Left hindlimb (tissue), 1 donor: ENCODE measurements at regions not wholly inside any gene's neighbourhood (a gene's known extent, or its start where the extent isn't known, plus 50 kb on each side); places are given as distances from the start of the nearest gene placed in this dataset.
"Not testable (repeated sequence)": the region's sequence is repeated elsewhere in the genome, so short reads cannot be mapped to it uniquely, and the experiment has no call there.

ENCODE experiments used
- DNase-seq: peaks from one replicate; pipeline ENCODE4 v3.0.0-alpha.2; 2018

GRCh38 chr12:114119316-114119715, 153.2 kb upstream of the RBM19 start:
- no peak for DNase-seq

- DNase-seq, result no peak
These were observed 130.3 kb upstream of the RBM19 start for GRCh38 chr12:114096461-114096860.

- no peak for DNase-seq
These were observed 127.4 kb upstream of the RBM19 start for GRCh38 chr12:114093520-114093919.

GRCh38 chr12:114092981-114093380, 126.9 kb upstream of the RBM19 start:
- no peak for DNase-seq

GRCh38 chr12:114090211-114090610, 124.1 kb upstream of the RBM19 start:
- DNase-seq, result peak; percentile 33

- no peak for DNase-seq
These were observed 107.0 kb upstream of the RBM19 start for GRCh38 chr12:114073076-114073475.

GRCh38 chr12:114069507-114069906, 103.4 kb upstream of the RBM19 start:
- DNase-seq, result no peak

GRCh38 chr12:114064497-114064896, 98.4 kb upstream of the RBM19 start:
- no peak for DNase-seq

- DNase-seq, result not testable (repeated sequence)
These were observed 97.9 kb upstream of the RBM19 start for GRCh38 chr12:114064034-114064433.

- DNase-seq, result no peak
These were observed 97.3 kb upstream of the RBM19 start for GRCh38 chr12:114063435-114063834.

GRCh38 chr12:114056351-114056750, 90.2 kb upstream of the RBM19 start:
- not testable (repeated sequence) for DNase-seq

- no peak for DNase-seq
These were observed 88.9 kb upstream of the RBM19 start for GRCh38 chr12:114054982-114055381.

- no peak for DNase-seq
These were observed 80.3 kb upstream of the RBM19 start for GRCh38 chr12:114046236-114046998.

GRCh38 chr12:114045349-114045748, 79.2 kb upstream of the RBM19 start:
- DNase-seq, result no peak

- no peak for DNase-seq
These were observed 75.5 kb upstream of the RBM19 start for GRCh38 chr12:114041590-114041989.

GRCh38 chr12:114041136-114041535, 75.0 kb upstream of the RBM19 start:
- no peak for DNase-seq

GRCh38 chr12:114038962-114039361, 72.8 kb upstream of the RBM19 start:
- DNase-seq, result no peak

GRCh38 chr12:114032801-114033200, 66.7 kb upstream of the RBM19 start:
- DNase-seq, result no peak

GRCh38 chr12:114030451-114030850, 64.3 kb upstream of the RBM19 start:
- DNase-seq, result no peak

GRCh38 chr12:114026805-114027204, 60.7 kb upstream of the RBM19 start:
- DNase-seq, result no peak

GRCh38 chr12:114025935-114026334, 59.8 kb upstream of the RBM19 start:
- DNase-seq, result no peak

- not testable (repeated sequence) for DNase-seq
These were observed 56.0 kb upstream of the RBM19 start for GRCh38 chr12:114022081-114022480.

- no peak for DNase-seq
These were observed 52.5 kb upstream of the RBM19 start for GRCh38 chr12:114018669-114019068.
